Gastroesophageal sphincter (tissue), 3 donors: ENCODE measurements at regions not wholly inside any gene's neighbourhood (a gene's known extent, or its start where the extent isn't known, plus 50 kb on each side); places are given as distances from the start of the nearest gene placed in this dataset.

Experiments used
- CTCF ChIP-seq, 4 experiments: fragments of 200-600 bp in 2 of 4; fragments of 450-650 bp in 2 of 4; sonication (generic) in 1 of 4; IDR thresholded peaks; one replicate each; pipeline ENCODE4 v1.5.1; 2017 to 2019; ENCODE audit warnings: antibody characterized with exemption in 4 of 4, mild to moderate bottlenecking in 2 of 4, moderate library complexity in 2 of 4
- EP300 ChIP-seq: sonication (generic); formaldehyde crosslinking; IDR thresholded peaks from one replicate; pipeline ENCODE4 v1.6.1; 2017; ENCODE audit warnings: antibody characterized with exemption, mild to moderate bottlenecking
- POLR2A ChIP-seq, 2 donors: fragments of 450-650 bp; IDR thresholded peaks; one replicate each; pipeline ENCODE4 v1.6.1; 2017; ENCODE audit warnings: antibody characterized with exemption in 2 of 2, mild to moderate bottlenecking in 2 of 2, moderate library complexity in 1 of 2
- POLR2AphosphoS5 ChIP-seq: sonication (generic); formaldehyde crosslinking; IDR thresholded peaks from one replicate; pipeline ENCODE4 v1.6.1; 2017; ENCODE audit warnings: antibody characterized with exemption

GRCh38 chr9:17862101-17862500, 283.2 kb downstream of the SH3GL2 start:
- TF ChIP-seq CTCF (IDR thresholded peaks at IDR 0.05): no peak
- TF ChIP-seq POLR2A (IDR thresholded peaks at IDR 0.05): no peak
- TF ChIP-seq POLR2AphosphoS5: no peak
- no peak for TF ChIP-seq EP300
